Activated T-helper 2 cell treated with anti-CD3 and anti-CD28 coated beads, Interferon-gamma antibody, Interleukin-2, Interleukin-4, amounts not matched to agents 10 μg/mL and 5 μg/mL and 100 μg/mL, durations not matched to agents 14 hours and 24 hours and 36 hours (primary cell): ENCODE measurements at regions not wholly inside any gene's neighbourhood (a gene's known extent, or its start where the extent isn't known, plus 50 kb on each side); places are given as distances from the start of the nearest gene placed in this dataset.

ENCODE experiments used
- DNase-seq: peaks from one replicate; pipeline ENCODE4 v3.0.0; 2021; ENCODE audit warnings: low spot score
- H3K27ac Mint-ChIP-seq: one replicate; pipeline ENCODE4 v1.8.0; 2021; ENCODE audit warnings: mixed read lengths
- H3K27me3 Mint-ChIP-seq: one replicate; pipeline ENCODE4 v1.8.0; 2021; ENCODE audit warnings: low read depth, mixed read lengths
- H3K36me3 Mint-ChIP-seq: one replicate; pipeline ENCODE4 v1.8.0; 2021; ENCODE audit warnings: low read depth, mixed read lengths
- H3K4me1 Mint-ChIP-seq: one replicate; pipeline ENCODE4 v1.8.0; 2021; ENCODE audit warnings: low read depth, mixed read lengths
- H3K4me3 Mint-ChIP-seq: one replicate; pipeline ENCODE4 v1.8.0; 2021; ENCODE audit warnings: low read depth, mild to moderate bottlenecking, moderate library complexity, mixed read lengths
- H3K9me3 Mint-ChIP-seq: one replicate; pipeline ENCODE4 v1.8.0; 2021; ENCODE audit warnings: mixed read lengths
- intact Hi-C: fragments of 100-400 bp; cut with micrococcal nuclease; formaldehyde crosslinking; loops from one replicate; pipeline ENCODE4 v1.15.1; 2023

DNA sequence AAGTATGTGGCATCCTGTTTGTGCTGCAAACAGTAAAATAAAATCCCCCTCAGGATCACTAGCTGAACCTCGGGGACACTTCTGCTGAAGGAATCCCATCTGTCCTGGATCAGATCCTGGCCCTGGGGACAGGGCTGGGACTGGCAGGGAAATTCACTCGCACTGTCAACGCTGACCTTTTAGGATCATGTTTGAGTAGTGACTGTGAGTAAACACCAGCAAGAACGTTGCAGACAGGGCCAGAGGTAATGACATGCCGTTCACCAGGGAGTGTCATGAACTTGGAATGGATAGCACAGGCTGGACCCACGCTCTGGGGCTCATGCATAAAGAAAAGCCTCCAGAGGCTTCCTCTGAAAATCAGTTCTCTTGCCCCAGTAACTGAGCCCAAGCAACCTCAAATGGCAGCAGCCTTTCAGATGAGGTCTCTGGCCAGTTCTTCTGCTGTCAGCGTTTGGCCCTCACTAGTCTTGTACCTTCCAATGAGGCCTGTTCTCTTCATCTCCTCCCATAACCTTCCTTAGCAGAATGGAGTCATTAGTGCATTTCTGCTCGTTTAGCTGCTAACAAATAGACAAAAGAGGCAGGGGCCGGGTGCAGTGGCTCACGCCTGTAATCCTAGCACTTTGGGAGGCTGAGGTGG, 51.0 kb upstream of the BARX2 start:
- Mint-ChIP-seq H3K4me1 (no peaks in the 10 kb centered on the region), H3K9me3 (no peaks in the 10 kb centered on the region), H3K36me3 (no peaks in the 10 kb centered on the region), H3K27ac (no peak overlapping the region), H3K4me3 (no peak overlapping the region), H3K27me3 (peaks cover 20% of the 10 kb centered on the region)
- intact Hi-C loops: no loop called here
- DNase-seq: no peak

DNA sequence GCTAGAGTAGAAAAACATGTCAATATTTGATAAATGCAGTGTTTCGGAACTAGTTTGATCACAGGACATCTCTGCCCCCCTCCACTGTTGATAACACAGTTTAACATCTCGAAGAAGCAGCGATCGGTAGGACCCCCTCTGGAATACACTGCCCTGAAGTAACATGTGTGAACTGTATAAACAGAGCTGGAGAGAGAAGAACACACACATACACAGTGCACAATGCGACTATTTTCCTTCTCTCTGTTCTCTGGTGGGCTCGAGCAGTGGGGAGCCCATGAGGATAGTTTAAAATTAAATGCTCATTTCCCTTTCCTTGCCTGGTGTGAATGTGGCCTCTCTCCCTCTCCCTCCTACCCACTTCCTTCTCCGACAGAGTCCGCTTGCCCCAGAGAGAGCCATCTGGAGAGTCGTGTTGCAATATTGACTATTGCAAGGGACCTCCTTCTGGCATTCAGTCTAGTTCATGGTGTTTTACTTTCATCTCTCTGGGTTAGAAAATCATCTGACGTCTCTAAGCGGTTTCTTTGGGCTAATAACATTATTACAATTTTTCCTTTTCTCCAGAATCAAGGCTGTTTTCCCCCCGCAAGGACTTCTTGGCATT, 51.6 kb upstream of the BARX2 start:
- Mint-ChIP-seq H3K36me3 (no peaks in the 10 kb centered on the region), H3K27ac (no peak overlapping the region), H3K9me3 (no peaks in the 10 kb centered on the region), H3K27me3 (peaks cover 24% of the 10 kb centered on the region), H3K4me1 (no peaks in the 10 kb centered on the region), H3K4me3 (no peak overlapping the region)
- no peak for DNase-seq
- intact Hi-C loops: no loop called here

DNA sequence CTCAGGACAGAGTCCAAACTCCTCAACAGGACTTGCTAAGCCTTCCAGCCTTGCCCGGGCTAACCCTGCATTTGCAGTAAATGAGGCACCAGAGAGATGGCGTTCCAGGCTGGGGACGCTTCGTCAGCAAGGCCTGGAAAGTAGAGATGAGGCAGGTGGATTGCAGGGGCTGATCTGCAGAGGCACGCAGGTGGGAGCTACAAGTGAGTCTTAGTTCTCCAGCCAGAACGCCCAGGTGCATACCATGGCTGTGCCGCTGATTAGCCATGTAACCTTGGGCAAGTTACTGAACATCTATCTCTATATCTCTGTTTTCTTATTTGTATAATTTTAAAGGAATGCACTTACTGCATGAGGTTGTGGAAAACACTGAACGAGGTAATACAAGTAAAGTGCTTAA, 52.7 kb upstream of the BARX2 start:
- Mint-ChIP-seq H3K4me1 (no peaks in the 10 kb centered on the region), H3K9me3 (no peaks in the 10 kb centered on the region), H3K36me3 (no peaks in the 10 kb centered on the region), H3K27me3 (peaks cover 20% of the 10 kb centered on the region), H3K4me3 (no peak overlapping the region), H3K27ac (no peak overlapping the region)
- intact Hi-C loops: no loop called here
- DNase-seq: no peak

DNA sequence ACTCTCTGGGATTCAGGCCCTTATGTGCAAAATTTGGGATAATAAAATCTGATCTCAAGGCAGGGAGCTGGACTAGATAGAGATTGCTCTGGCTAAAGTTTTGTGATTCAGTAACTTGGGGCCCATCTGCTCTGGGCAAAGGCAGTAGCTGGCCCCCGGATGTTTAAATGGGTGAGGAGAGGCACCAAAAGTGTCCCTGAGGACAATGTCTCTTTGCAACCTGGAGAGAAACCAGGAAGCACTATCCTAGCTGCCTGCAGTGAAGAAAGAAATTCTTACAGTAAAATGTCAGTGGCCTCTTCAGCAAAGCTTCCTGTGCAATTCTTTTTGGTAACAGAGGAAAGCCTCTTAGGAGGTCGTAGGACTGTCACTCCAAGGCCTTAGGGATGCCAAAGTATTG, 54.6 kb upstream of the BARX2 start:
- Mint-ChIP-seq H3K27ac (no peak overlapping the region), H3K4me3 (no peak overlapping the region), H3K36me3 (no peaks in the 10 kb centered on the region), H3K9me3 (no peaks in the 10 kb centered on the region), H3K27me3 (peaks cover 20% of the 10 kb centered on the region), H3K4me1 (no peaks in the 10 kb centered on the region)
- DNase-seq: no peak
- intact Hi-C loops: no loop called here

DNA sequence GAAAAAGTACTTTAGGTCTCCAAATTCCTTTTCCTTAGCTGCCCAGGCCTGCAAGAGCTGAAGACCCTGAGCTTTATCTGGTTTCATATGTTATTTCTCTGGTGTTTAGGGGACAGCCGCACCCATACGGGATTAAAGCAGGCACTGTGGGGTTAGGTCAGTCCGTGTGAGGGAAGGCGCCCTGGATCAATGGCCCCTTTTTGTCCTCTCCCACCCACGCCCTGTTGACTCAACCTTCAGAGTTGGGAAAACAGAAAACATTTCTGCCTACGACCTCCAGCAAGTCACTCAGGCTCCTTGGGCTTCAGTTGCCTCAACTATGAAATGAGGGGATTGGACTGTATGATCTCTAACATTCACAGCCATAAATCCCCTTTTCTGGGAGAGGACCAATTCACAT, 55.2 kb upstream of the BARX2 start:
- Mint-ChIP-seq H3K27me3 (peaks cover 20% of the 10 kb centered on the region), H3K4me1 (no peaks in the 10 kb centered on the region), H3K9me3 (no peaks in the 10 kb centered on the region), H3K4me3 (no peak overlapping the region), H3K27ac (no peak overlapping the region), H3K36me3 (no peaks in the 10 kb centered on the region)
- intact Hi-C loops: no loop called here
- DNase-seq: no peak

GRCh38 chr11:129319751-129320150, 55.9 kb upstream of the BARX2 start:
- intact Hi-C loops: no loop called here
- Mint-ChIP-seq H3K27me3 (peaks cover 20% of the 10 kb centered on the region), H3K4me1 (no peaks in the 10 kb centered on the region), H3K9me3 (no peaks in the 10 kb centered on the region), H3K27ac (no peak overlapping the region), H3K36me3 (no peaks in the 10 kb centered on the region), H3K4me3 (no peak overlapping the region)
- DNase-seq: no peak

GRCh38 chr11:129319201-129319600, 56.4 kb upstream of the BARX2 start:
- Mint-ChIP-seq H3K36me3 (no peaks in the 10 kb centered on the region), H3K27ac (no peak overlapping the region), H3K4me1 (no peaks in the 10 kb centered on the region), H3K27me3 (peaks cover 20% of the 10 kb centered on the region), H3K4me3 (no peak overlapping the region), H3K9me3 (no peaks in the 10 kb centered on the region)
- DNase-seq: no peak
- intact Hi-C loops: no loop called here

DNA sequence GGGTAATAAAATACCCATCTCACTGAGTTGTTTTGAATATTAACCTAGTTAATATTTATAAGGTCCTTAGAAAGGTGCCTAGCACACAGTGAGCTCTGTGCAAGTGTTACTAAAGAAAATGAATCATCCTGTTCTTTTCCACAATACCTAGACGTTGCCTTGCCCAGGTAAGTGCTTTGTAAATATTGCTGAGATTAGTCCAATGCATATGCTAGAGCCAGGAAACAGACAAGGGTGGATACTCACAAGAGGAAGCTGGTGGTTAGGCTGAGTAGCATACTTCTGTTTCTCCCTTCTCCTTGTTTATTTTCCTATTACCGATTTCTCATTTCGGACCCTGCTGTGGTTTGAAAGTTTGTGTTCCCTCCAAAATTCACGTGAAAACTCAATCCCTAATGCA, 58.1 kb upstream of the BARX2 start:
- Mint-ChIP-seq H3K27me3 (peaks cover 14% of the 10 kb centered on the region), H3K4me1 (no peaks in the 10 kb centered on the region), H3K27ac (no peak overlapping the region), H3K4me3 (no peak overlapping the region), H3K9me3 (no peaks in the 10 kb centered on the region), H3K36me3 (no peaks in the 10 kb centered on the region)
- DNase-seq: no peak
- intact Hi-C loops: no loop called here

- no peak for DNase-seq
- H3K4me3 Mint-ChIP-seq: no peak overlapping the region
- intact Hi-C loops: no loop called here
- no peaks in the 10 kb centered on the region for H3K36me3 Mint-ChIP-seq
- no peaks in the 10 kb centered on the region for H3K4me1 Mint-ChIP-seq
- no peaks in the 10 kb centered on the region for H3K9me3 Mint-ChIP-seq
- no peak overlapping the region for H3K27ac Mint-ChIP-seq
- peaks cover 11% of the 10 kb centered on the region for H3K27me3 Mint-ChIP-seq
Measured at GRCh38 chr11:129316781-129317180, 58.9 kb upstream of the BARX2 start.

DNA sequence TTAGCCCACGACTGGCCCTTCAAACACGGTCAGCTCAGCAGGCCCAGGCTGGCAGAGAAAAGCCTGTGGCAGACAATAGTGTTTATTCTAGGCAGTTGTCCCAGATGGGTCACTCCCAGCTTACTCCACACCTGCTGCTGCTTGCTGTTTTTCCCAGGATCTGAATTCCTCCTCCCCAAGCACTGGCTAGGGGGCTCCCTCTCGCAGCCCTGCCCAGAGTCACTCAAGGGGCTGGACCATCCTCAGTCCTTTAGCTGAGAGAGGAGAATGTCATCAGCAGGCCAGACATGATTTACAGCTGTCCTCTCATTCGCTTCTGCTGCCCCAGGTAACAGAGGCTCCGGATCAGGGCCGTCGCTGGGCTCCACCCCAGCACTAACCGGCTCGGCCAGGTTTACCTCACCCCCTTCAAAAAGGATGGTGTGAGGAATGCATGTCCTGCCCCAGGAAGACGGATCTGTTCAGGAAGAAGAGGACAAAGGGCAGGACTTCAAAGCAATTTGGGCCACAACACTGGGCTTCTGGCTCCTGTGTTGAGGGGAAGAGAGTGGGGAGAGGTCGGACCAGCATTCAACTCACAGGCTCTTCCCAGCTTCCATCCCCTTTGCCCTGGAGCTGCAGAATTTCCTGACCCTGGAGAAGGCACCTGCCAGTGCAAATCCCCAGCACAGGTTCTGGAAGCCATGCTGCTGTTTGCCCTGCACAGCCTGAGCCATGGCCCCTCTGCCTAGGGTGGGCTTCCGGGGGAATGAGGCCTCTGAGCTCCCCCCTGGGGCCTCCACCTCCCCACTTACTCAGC, 59.7 kb upstream of the BARX2 start:
- Mint-ChIP-seq H3K9me3 (no peaks in the 10 kb centered on the region), H3K36me3 (no peaks in the 10 kb centered on the region), H3K4me1 (no peaks in the 10 kb centered on the region), H3K27ac (no peak overlapping the region), H3K27me3 (peaks cover 11% of the 10 kb centered on the region), H3K4me3 (no peak overlapping the region)
- intact Hi-C loops: no loop called here
- no peak for DNase-seq

- H3K27ac Mint-ChIP-seq: no peak overlapping the region
- no peaks in the 10 kb centered on the region for H3K9me3 Mint-ChIP-seq
- intact Hi-C loops: no loop called here
Measured at GRCh38 chr11:129314371-129314770, 61.3 kb upstream of the BARX2 start.

DNA sequence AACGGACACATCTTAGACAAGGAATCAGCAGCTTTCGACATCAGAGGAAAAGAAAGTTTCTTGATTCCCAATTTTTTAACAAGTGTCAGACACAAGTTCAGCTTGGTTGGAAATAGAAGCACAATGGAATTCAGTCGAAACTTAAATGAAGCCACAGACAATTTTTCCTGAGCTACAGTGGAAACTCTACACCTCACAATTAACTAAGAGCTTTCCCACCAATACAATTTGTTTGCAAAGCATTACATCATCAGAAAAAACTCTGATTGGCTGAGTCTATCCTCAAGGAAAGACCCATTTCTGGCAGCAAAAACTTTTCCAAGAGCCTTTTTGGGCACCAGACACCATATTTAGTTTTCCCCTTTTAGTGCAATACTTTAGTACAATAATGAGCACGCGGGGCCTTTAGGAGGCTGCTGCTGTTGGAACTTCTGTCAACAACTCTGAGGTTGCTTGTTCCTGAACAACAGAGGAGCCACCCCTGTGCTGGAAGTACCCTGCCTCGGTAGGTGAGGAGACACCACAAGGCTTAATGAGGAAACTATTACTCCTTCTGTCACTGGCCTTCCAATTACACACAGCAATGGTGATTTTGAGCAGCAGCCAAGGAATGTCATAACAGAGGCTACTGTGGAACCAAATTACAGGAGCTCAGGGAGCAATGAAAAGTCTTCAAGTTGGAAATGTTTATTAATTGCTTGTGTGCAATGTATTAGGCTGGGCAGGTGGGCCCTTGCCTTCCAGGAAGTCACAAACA, 61.9 kb upstream of the BARX2 start:
- Mint-ChIP-seq H3K4me3 (no peak overlapping the region), H3K4me1 (no peaks in the 10 kb centered on the region), H3K9me3 (no peaks in the 10 kb centered on the region), H3K27ac (no peak overlapping the region), H3K36me3 (no peaks in the 10 kb centered on the region), H3K27me3 (no peaks in the 10 kb centered on the region)
- no peak for DNase-seq
- intact Hi-C loops: no loop called here

More at GRCh38 chr11:129314371-129314770, 61.3 kb upstream of the BARX2 start:
- DNase-seq: no peak
- no peaks in the 10 kb centered on the region for H3K4me1 Mint-ChIP-seq
- no peak overlapping the region for H3K4me3 Mint-ChIP-seq
- H3K36me3 Mint-ChIP-seq: no peaks in the 10 kb centered on the region
- peaks cover under 1% of the 10 kb centered on the region for H3K27me3 Mint-ChIP-seq
